ENCODE measurements at regions not wholly inside any gene's neighbourhood (a gene's known extent, or its start where the extent isn't known, plus 50 kb on each side); places are given as distances from the start of the nearest gene placed in this dataset.

DNA sequence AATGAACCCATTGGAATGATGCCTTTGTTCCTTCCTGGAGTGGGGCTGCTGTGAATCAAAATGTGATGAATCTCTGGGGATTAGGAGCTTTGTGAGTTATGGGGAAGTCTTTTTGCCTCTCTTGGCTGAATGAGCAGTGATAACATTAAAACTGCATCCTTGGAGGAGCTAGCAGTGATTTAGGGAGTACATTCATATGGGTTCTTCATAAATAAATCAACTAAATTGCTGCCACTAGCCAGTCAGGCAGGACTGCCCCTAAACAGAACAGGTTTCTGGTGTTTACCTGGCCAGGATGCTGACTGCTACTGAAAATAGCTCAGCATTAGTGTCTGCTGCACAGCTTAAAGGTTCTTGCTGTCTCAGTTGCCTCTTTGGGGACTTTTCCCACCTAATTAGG is 244.5 kb upstream of the MEX3C start:
- no peak overlapping the region for H3K4me3 Mint-ChIP-seq
- peaks cover 21% of the 10 kb centered on the region for H3K27me3 Mint-ChIP-seq (ENCODE audit: low read depth)
- no peaks in the 10 kb centered on the region for H3K36me3 Mint-ChIP-seq
- H3K27ac Mint-ChIP-seq, result no peak overlapping the region
- no peak for DNase-seq (ENCODE audit: low spot score in 2 of 2, unreplicated experiment in 2 of 2)
- TF ChIP-seq, protein P1, sequence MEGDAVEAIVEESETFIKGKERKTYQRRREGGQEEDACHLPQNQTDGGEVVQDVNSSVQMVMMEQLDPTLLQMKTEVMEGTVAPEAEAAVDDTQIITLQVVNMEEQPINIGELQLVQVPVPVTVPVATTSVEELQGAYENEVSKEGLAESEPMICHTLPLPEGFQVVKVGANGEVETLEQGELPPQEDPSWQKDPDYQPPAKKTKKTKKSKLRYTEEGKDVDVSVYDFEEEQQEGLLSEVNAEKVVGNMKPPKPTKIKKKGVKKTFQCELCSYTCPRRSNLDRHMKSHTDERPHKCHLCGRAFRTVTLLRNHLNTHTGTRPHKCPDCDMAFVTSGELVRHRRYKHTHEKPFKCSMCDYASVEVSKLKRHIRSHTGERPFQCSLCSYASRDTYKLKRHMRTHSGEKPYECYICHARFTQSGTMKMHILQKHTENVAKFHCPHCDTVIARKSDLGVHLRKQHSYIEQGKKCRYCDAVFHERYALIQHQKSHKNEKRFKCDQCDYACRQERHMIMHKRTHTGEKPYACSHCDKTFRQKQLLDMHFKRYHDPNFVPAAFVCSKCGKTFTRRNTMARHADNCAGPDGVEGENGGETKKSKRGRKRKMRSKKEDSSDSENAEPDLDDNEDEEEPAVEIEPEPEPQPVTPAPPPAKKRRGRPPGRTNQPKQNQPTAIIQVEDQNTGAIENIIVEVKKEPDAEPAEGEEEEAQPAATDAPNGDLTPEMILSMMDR (IDR thresholded peaks at IDR 0.05; ENCODE audit: unreplicated experiment), result no peak
- H3K9me3 Mint-ChIP-seq, result no peaks in the 10 kb centered on the region
- H3K4me1 Mint-ChIP-seq, result peaks cover 25% of the 10 kb centered on the region

DNA sequence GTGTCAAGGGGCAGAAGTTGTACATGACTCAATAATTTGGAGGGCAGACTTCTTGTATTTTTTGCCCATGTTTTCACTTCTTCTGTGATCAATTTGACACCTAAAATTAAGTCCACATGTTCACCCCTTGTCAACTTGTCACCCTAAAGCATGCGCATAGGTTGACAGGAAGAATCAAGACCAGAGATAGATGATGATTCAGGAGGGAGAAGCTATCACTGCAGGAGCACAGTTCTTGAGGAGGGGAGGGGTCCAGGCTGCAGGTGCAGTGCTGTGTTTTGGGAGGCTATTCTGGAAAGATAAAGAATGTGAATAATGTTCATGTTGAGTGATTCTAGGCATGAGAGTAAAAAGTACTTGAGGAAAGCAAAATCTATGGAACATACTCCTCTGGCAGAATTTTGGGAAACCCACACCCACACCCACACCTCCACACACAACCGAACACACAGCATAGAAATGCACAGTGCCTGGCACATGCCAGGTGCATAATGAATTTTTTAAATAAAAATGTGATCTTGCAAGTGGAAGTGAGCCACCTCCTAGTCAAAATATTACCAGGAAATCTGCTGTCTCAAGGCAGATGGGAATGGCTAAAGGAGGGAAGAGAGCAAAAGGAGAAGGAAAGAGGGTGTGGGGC is 249.2 kb upstream of the MEX3C start:
- Mint-ChIP-seq H3K27ac (no peak overlapping the region), H3K4me1 (peaks cover 12% of the 10 kb centered on the region), H3K9me3 (no peaks in the 10 kb centered on the region), H3K36me3 (no peaks in the 10 kb centered on the region), H3K4me3 (no peak overlapping the region), H3K27me3 (ENCODE audit: low read depth) (peaks cover 25% of the 10 kb centered on the region)
- DNase-seq (ENCODE audit: low spot score in 2 of 2, unreplicated experiment in 2 of 2), result no peak
- TF ChIP-seq, protein P1 (IDR thresholded peaks at IDR 0.05; ENCODE audit: unreplicated experiment), result no peak

DNA sequence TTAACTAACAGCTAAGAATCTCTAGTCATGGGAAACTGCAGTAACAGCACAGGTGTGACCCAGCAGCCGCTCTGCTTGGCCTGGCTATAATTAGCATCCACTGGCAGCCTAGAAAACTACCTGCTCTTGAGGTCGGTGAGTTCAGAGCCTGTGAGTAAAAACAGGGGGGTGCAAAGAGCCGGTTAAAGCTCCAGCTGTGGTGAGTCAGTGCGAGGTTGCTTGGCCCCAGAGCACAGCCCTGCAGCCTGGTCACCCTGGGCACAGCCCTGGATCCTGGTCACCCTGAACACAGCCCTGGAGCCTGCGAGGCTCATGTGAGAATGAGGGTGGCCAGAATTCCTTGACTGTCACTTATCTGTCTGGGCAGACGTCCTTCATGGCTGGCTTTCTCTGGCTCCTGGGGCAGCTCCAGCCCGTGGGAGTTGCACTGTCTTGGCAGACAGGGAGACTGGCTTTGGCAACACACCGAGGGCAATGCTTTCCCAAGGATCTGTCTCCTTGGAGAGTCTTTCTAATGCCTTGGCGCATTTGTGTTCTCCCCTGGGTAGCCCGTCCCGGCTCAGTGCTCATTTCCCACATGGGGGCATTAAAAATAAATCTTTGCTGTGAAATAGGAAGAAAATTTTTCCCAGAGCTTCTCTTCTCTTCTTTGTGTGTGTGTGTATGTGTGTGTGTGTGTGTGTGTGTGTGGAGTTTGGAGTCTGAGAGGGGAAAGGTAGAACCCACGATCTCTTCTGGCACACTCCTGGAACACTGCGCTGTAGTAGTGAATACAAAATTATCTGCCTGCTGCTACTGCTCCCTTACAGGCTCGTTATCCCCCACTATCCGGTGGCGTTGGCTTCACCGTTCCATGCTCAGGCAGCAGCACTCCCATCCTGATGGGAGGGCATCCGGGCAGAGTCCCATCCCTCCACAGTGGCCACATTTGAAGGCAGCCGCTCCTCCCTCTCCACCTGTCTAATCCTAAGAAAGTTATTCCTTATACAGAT is 250.2 kb upstream of the MEX3C start:
- Mint-ChIP-seq H3K4me3 (no peak overlapping the region), H3K4me1 (peaks cover 2% of the 10 kb centered on the region), H3K27ac (no peak overlapping the region), H3K36me3 (no peaks in the 10 kb centered on the region), H3K27me3 (ENCODE audit: low read depth) (peaks cover 25% of the 10 kb centered on the region), H3K9me3 (no peaks in the 10 kb centered on the region)
- TF ChIP-seq, protein P1 (IDR thresholded peaks at IDR 0.05; ENCODE audit: unreplicated experiment), result no peak
- DNase-seq (ENCODE audit: low spot score in 2 of 2, unreplicated experiment in 2 of 2), result no peak

DNA sequence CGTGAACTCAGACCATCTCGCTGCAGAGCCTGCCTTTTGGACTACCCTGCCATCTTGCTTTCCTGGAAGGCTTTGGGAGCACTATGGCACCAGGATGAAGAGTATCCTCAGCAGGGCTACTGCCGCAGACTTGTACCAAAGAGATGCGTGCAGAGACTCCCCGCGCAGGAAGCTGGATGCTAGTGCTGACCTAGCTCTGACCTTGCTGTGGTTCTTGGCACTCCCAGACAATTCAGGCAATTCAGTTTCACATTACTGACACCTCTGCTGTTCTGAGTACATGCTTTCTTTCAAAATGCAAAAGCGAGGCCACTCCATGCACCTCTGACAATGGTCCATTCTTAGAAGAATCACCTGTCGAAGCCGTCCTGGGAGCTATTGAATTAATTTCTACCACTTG is 251.5 kb upstream of the MEX3C start:
- TF ChIP-seq, protein P1 (IDR thresholded peaks at IDR 0.05; ENCODE audit: unreplicated experiment), result no peak
- no peaks in the 10 kb centered on the region for H3K36me3 Mint-ChIP-seq
- DNase-seq (ENCODE audit: low spot score in 2 of 2, unreplicated experiment in 2 of 2), result no peak
- peaks cover 1% of the 10 kb centered on the region for H3K4me1 Mint-ChIP-seq
- peaks cover 19% of the 10 kb centered on the region for H3K27me3 Mint-ChIP-seq (ENCODE audit: low read depth)
- no peak overlapping the region for H3K27ac Mint-ChIP-seq
- no peaks in the 10 kb centered on the region for H3K9me3 Mint-ChIP-seq
- H3K4me3 Mint-ChIP-seq, result no peak overlapping the region

DNA sequence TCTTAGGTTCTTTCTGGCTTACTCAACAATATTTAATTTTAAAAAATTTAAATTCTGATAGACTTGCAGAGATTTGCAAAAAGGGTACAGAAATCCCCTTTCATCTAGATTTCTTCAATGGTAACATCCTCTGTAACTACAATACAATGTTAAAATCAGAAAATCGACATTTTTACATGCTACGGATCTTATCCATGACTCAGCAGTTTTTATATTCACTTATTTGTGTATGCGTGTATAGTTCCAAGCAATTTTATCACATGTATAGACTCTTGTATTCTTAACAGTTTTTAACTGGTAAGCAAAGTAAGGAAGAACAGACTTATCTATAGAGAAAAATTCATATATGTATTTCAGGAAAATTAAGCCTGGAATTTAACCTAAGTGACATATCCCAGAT is 256.1 kb upstream of the MEX3C start:
- no peak for DNase-seq (ENCODE audit: low spot score in 2 of 2, unreplicated experiment in 2 of 2)
- Mint-ChIP-seq H3K27me3 (ENCODE audit: low read depth) (no peaks in the 10 kb centered on the region), H3K36me3 (no peaks in the 10 kb centered on the region), H3K4me3 (no peak overlapping the region), H3K4me1 (peaks cover 1% of the 10 kb centered on the region), H3K27ac (no peak overlapping the region), H3K9me3 (no peaks in the 10 kb centered on the region)
- TF ChIP-seq, protein P1 (IDR thresholded peaks at IDR 0.05; ENCODE audit: unreplicated experiment), result no peak

Measured in mesothelial cell of epicardium (in vitro differentiated cells).